Psoas muscle (tissue), 7 donors: ENCODE measurements at regions not wholly inside any gene's neighbourhood (a gene's known extent, or its start where the extent isn't known, plus 50 kb on each side); places are given as distances from the start of the nearest gene placed in this dataset.
"Not testable (repeated sequence)": the region's sequence is repeated elsewhere in the genome, so short reads cannot be mapped to it uniquely, and the experiment has no call there.

Experiments
- ATAC-seq, 4 donors: fragments of 200-7000 bp; cut with Tn5 transposase; one replicate each; pipeline ENCODE4 v1.9.1; 2020; ENCODE audit warnings: moderate library complexity in 3 of 4, mild to moderate bottlenecking in 2 of 4
- DNase-seq, 2 donors: peaks; one replicate each; pipeline ENCODE4 v3.0.0-alpha.2; 2020
- H3K27ac ChIP-seq: fragments of 200-600 bp; one replicate; pipeline ENCODE4 v1.8.0; 2022
- H3K27me3 ChIP-seq, 3 donors: fragments of 200-600 bp in 1 of 3; one replicate each; pipeline versions ENCODE4 v1.6.1 to v1.8.0; 2013 to 2022; ENCODE audit warnings: low read length in 2 of 3, mild to moderate bottlenecking in 2 of 3, moderate library complexity in 1 of 3; ENCODE audit not compliant: insufficient read depth in 3 of 3
- H3K36me3 ChIP-seq, 2 donors: fragments of 200-600 bp in 1 of 2; one replicate each; pipeline versions ENCODE4 v1.6.1 to v1.8.0; 2013 to 2022; ENCODE audit warnings: low read depth in 1 of 2, mild to moderate bottlenecking in 1 of 2, moderate library complexity in 1 of 2; ENCODE audit not compliant: insufficient read depth in 1 of 2
- H3K4me1 ChIP-seq: fragments of 200-600 bp; one replicate; pipeline ENCODE4 v1.8.0; 2022
- H3K4me3 ChIP-seq: fragments of 200-600 bp; one replicate; pipeline ENCODE4 v1.8.0; 2022; ENCODE audit warnings: mild to moderate bottlenecking
- H3K9me3 ChIP-seq: fragments of 200-600 bp; one replicate; pipeline ENCODE4 v1.8.0; 2022
- CTCF ChIP-seq: fragments of 200-600 bp; IDR thresholded peaks from one replicate; pipeline ENCODE4 v1.8.0; 2022; ENCODE audit warnings: antibody characterized with exemption
- WGBS, 3 donors: extraction: QIAGEN DNeasy Blood & Tissue Kit; methylation state at CpG; one replicate each; pipeline versions ENCODE4 v1.1.6 to v1.1.7; 2013; 5-methylcytosine and 5-hydroxymethylcytosine counted together
- intact Hi-C, 2 donors: fragments of 100-400 bp; cut with DNase I; formaldehyde crosslinking; loops; one replicate each; pipeline versions ENCODE4 v1.11.0 to v1.14.2; 2022
- donor health status: healthy with polysubstance abuse.
- donor health status: DM: no; HTN: no; CAD: no; lungs with moderate emphysema.
- donor health status: Bipolar disorder and iron deficiency.
- donor health status: healthy.
- donor health status: DM: yes; HTN: yes; CAD: no.
- donor health status: DM: no; HTN: no; CAD: no.
- donor health status: DM: yes; HTN: yes; CAD: no.

- H3K27me3 ChIP-seq, DNase-seq, intact Hi-C loops, ATAC-seq, H3K27ac ChIP-seq, H3K9me3 ChIP-seq, H3K4me3 ChIP-seq, H3K36me3 ChIP-seq: not testable (repeated sequence)
- peaks cover 23% of the 10 kb centered on the region for H3K4me1 ChIP-seq
- WGBS, 3 donors = 86 to 92% (median 87%) methylated on average over 6 of the region's 6 CpGs
Measured at GRCh38 chr3:32042867-32043266, 61.3 kb downstream of the ZNF860 start.

- ATAC-seq (peak; percentile 94 to 97 (median 96)), DNase-seq (no peak)
- Histone ChIP-seq H3K27ac (peak overlapping the region; percentile 85), H3K9me3 (peaks cover 5% of the 10 kb centered on the region), H3K4me3 (peak overlapping the region; percentile 30), H3K4me1 (peaks cover 18% of the 10 kb centered on the region), H3K27me3 (no peaks in the 10 kb centered on the region), H3K36me3 (no peaks in the 10 kb centered on the region)
- 7 to 13% (median 8%) methylated on average over 5 of the region's 5 CpGs for whole genome bisulfite sequencing, 3 donors
- intact Hi-C loops = loop anchor here in 1 of 2 donors (2.0 kb wide), 1 partner anchor 61 kb away; the partner anchor contains the start of gene GPD1L
- peak; percentile 10 for TF ChIP-seq CTCF
Measured at GRCh38 chr3:32045091-32045915, 61.1 kb upstream of the GPD1L start.

GRCh38 chr3:32046102-32046501 is 60.3 kb upstream of the GPD1L start:
- peak overlapping the region; percentile 85 for H3K27ac ChIP-seq
- H3K36me3 ChIP-seq = no peaks in the 10 kb centered on the region
- H3K4me1 ChIP-seq = peaks cover 18% of the 10 kb centered on the region
- WGBS, 3 donors = 93 to 100% (median 96%) methylated on average over 1 of the region's 1 CpG
- intact Hi-C loops = no loop called here
- H3K4me3 ChIP-seq = no peak overlapping the region
- DNase-seq (no peak), ATAC-seq (peak in 1 of 4 donors; percentile 1)
- no peak for TF ChIP-seq CTCF
- no peaks in the 10 kb centered on the region for H3K27me3 ChIP-seq
- peaks cover 5% of the 10 kb centered on the region for H3K9me3 ChIP-seq

- peaks cover 18% of the 10 kb centered on the region for H3K4me1 ChIP-seq
Measured at GRCh38 chr3:32048487-32049182, 57.8 kb upstream of the GPD1L start.

More at GRCh38 chr3:32048487-32049182, 57.8 kb upstream of the GPD1L start:
- no peak overlapping the region for H3K27ac ChIP-seq
- DNase-seq = no peak
- H3K4me3 ChIP-seq = no peak overlapping the region
- no peaks in the 10 kb centered on the region for H3K27me3 ChIP-seq
- no peak for ATAC-seq
- H3K36me3 ChIP-seq = no peaks in the 10 kb centered on the region
- WGBS, 3 donors = 90 to 97% (median 93%) methylated on average over 4 of the region's 4 CpGs
- H3K9me3 ChIP-seq = no peaks in the 10 kb centered on the region
- intact Hi-C loops = no loop called here
- TF ChIP-seq CTCF = no peak
